HG02623 (cell line): ENCODE measurements at regions not wholly inside any gene's neighbourhood (a gene's known extent, or its start where the extent isn't known, plus 50 kb on each side); places are given as distances from the start of the nearest gene placed in this dataset.

Source experiments
- ATAC-seq: cut with Tn5 transposase; IDR thresholded peaks from one replicate; pipeline ENCODE4 v1.9.1; 2021; ENCODE audit warnings: moderate library complexity; ENCODE audit not compliant: unreplicated experiment

- no peak for ATAC-seq
Measured at GRCh38 chr19:29323021-29323430, 110.1 kb upstream of the UQCRFS1 start.

- no peak for ATAC-seq
Measured at GRCh38 chr19:29323440-29324290, 110.7 kb upstream of the UQCRFS1 start.

- ATAC-seq = no peak
Measured at GRCh38 chr19:29324291-29324680, 111.3 kb upstream of the UQCRFS1 start.

- no peak for ATAC-seq
Measured at GRCh38 chr19:29324717-29325116, 111.8 kb upstream of the UQCRFS1 start.

GRCh38 chr19:29325241-29325975 is 112.5 kb upstream of the UQCRFS1 start:
- ATAC-seq = no peak

- no peak for ATAC-seq
Measured at GRCh38 chr19:29326351-29326750, 113.4 kb upstream of the UQCRFS1 start.

- ATAC-seq = no peak
Measured at GRCh38 chr19:29326849-29327840, 114.2 kb upstream of the UQCRFS1 start.

- no peak for ATAC-seq
Measured at GRCh38 chr19:29328586-29328985, 115.6 kb upstream of the UQCRFS1 start.

GRCh38 chr19:29329460-29330134 is 116.6 kb upstream of the UQCRFS1 start:
- ATAC-seq = no peak

GRCh38 chr19:29336425-29336824 is 123.5 kb upstream of the UQCRFS1 start:
- ATAC-seq = no peak

- no peak for ATAC-seq
Measured at GRCh38 chr19:29337029-29337428, 124.1 kb upstream of the UQCRFS1 start.

GRCh38 chr19:29338480-29338879 is 125.5 kb upstream of the UQCRFS1 start:
- ATAC-seq = no peak

- no peak for ATAC-seq
Measured at GRCh38 chr19:29342721-29343120, 129.8 kb upstream of the UQCRFS1 start.

- ATAC-seq = no peak
Measured at GRCh38 chr19:29364224-29364726, 151.3 kb upstream of the UQCRFS1 start.

- no peak for ATAC-seq
Measured at GRCh38 chr19:29364999-29365398, 152.0 kb upstream of the UQCRFS1 start.

- ATAC-seq = no peak
Measured at GRCh38 chr19:29365836-29366417, 153.0 kb upstream of the UQCRFS1 start.

GRCh38 chr19:29366757-29367156 is 153.8 kb upstream of the UQCRFS1 start:
- ATAC-seq = no peak

GRCh38 chr19:29367791-29368222 is 154.9 kb upstream of the UQCRFS1 start:
- no peak for ATAC-seq

GRCh38 chr19:29370276-29370675 is 155.5 kb upstream of the VSTM2B start:
- no peak for ATAC-seq
